ENCODE measurements at regions not wholly inside any gene's neighbourhood (a gene's known extent, or its start where the extent isn't known, plus 50 kb on each side); places are given as distances from the start of the nearest gene placed in this dataset.

GRCh38 chr4:110705440-110705782 lies 82.5 kb upstream of the PITX2 start:
- H3K23ac ChIP-seq (ENCODE audit: low read depth, low read length): no peak overlapping the region

More at GRCh38 chr4:110705440-110705782, 82.5 kb upstream of the PITX2 start:
- Histone ChIP-seq H3K27ac (ENCODE audit: insufficient read depth, low read length) (no peak overlapping the region), H3K14ac (replicated peaks; ENCODE audit: low read depth, low read length) (no peak overlapping the region), H3K4me2 (ENCODE audit: low read depth, low read length) (no peak overlapping the region), H3K27me3 (ENCODE audit: control insufficient read depth, insufficient read depth, low read length) (no peaks in the 10 kb centered on the region), H3K9me3 (ENCODE audit: control insufficient read depth, insufficient read depth, low read length) (no peaks in the 10 kb centered on the region; the same call in 1 of the 2 replicates), H2AFZ (replicated peaks; ENCODE audit: low read length, poor library complexity) (no peak overlapping the region), H2BK20ac (ENCODE audit: low read depth, low read length) (no peak overlapping the region), H3K4me3 (ENCODE audit: insufficient read depth, low read depth, low read length) (no peak overlapping the region), H4K91ac (ENCODE audit: insufficient read depth, low read depth, low read length) (no peak overlapping the region), H4K5ac (ENCODE audit: low read depth, low read length) (no peak overlapping the region), H3K36me3 (ENCODE audit: control insufficient read depth, insufficient read depth, low read length) (no peaks in the 10 kb centered on the region), H2BK5ac (ENCODE audit: low read depth, low read length, poor library complexity, severe bottlenecking) (no peak overlapping the region), H3K79me1 (ENCODE audit: low read depth in 1 of 2, low read length in 2 of 2) (no peaks in the 10 kb centered on the region), H4K8ac (ENCODE audit: low read depth in 2 of 2, low read length in 2 of 2) (no peak overlapping the region), H3K9ac (ENCODE audit: low read depth, low read length) (no peak overlapping the region), H2AK9ac (replicated peaks; ENCODE audit: low read depth, low read length, poor library complexity) (no peak overlapping the region), H2BK15ac (ENCODE audit: low read depth, low read length) (no peak overlapping the region), H2AK5ac (ENCODE audit: low read depth, low read length) (no peak overlapping the region), H3K4me1 (ENCODE audit: control insufficient read depth, insufficient read depth, low read length) (no peaks in the 10 kb centered on the region), H4K20me1 (ENCODE audit: insufficient read depth, low read length) (no peaks in the 10 kb centered on the region), H3K18ac (ENCODE audit: low read depth, low read length) (no peak overlapping the region), H2BK120ac (ENCODE audit: low read depth, low read length) (no peak overlapping the region), H3K56ac (ENCODE audit: extremely low read depth, insufficient read depth, low read length) (no peak overlapping the region), H3K4ac (ENCODE audit: low read depth, low read length) (no peak overlapping the region), H3K9me1 (ENCODE audit: insufficient read depth, low read length) (no peaks in the 10 kb centered on the region)
- no peak for ATAC-seq (ENCODE audit: low read depth)
- no CpG with 5 or more reads among the region's 4 CpGs for WGBS, 2 experiments (ENCODE audit: extremely low coverage in 2 of 2, insufficient read length in 1 of 2)
- DNase-seq: no peak
- TF ChIP-seq NFE2L2 (IDR thresholded peaks at IDR 0.05; ENCODE audit: low read depth, low read length) (no peak), FOS (IDR thresholded peaks at IDR 0.05; ENCODE audit: low read depth, low read length) (no peak), RAD21 (IDR thresholded peaks at IDR 0.05; ENCODE audit: low read length) (no peak), SMC3 (IDR thresholded peaks at IDR 0.05; ENCODE audit: low read depth, low read length) (no peak), MAZ (IDR thresholded peaks at IDR 0.05; ENCODE audit: borderline replicate concordance, low read depth, low read length) (no peak), USF2 (IDR thresholded peaks at IDR 0.05; ENCODE audit: low read depth, low read length) (no peak), RCOR1 (IDR thresholded peaks at IDR 0.05; ENCODE audit: insufficient replicate concordance, low read length) (no peak), MAFK (IDR thresholded peaks at IDR 0.05; ENCODE audit: low read depth, low read length) (no peak)
- BruUV-seq (replicated peaks): no TSS peak
- intact Hi-C loops (cut with micrococcal nuclease) (no loop called here), dilution Hi-C loops (cut with HindIII; ENCODE audit: low sequenced_read_pairs, unreplicated experiment) (no loop called here), in situ Hi-C loops (cut with MboI; ENCODE audit: low sequenced_read_pairs) (no loop called here)
- CTCF ChIA-PET: no interaction called here
- POLR2A ChIA-PET (ENCODE audit: unreplicated experiment): no interaction called here

Data from IMR-90 (cell line).